ENCODE measurements at regions not wholly inside any gene's neighbourhood (a gene's known extent, or its start where the extent isn't known, plus 50 kb on each side); places are given as distances from the start of the nearest gene placed in this dataset.

GRCh38 chr20:18988701-18989100 is 175.1 kb downstream of the SCP2D1 start:
- TF ChIP-seq CTCF (IDR thresholded peaks at IDR 0.05; ENCODE audit: low read depth, low read length) (no peak), EZH2phosphoT487 (IDR thresholded peaks at IDR 0.05; ENCODE audit: low read depth) (no peak)

All from OCI-LY3 (cell line).